ENCODE measurements at regions not wholly inside any gene's neighbourhood (a gene's known extent, or its start where the extent isn't known, plus 50 kb on each side); places are given as distances from the start of the nearest gene placed in this dataset.

GRCh38 chr6:66993272-66993671, 1286.2 kb upstream of the EYS start:
- ChIA-PET CTCF (no interaction called here), POLR2A (no interaction called here)
- Histone ChIP-seq H3K9me3 (ENCODE audit: control insufficient read depth, insufficient read depth, low read depth, low read length) (no peaks in the 10 kb centered on the region), H3K27ac (ENCODE audit: extremely low read depth, low read depth, low read length) (no peak overlapping the region), H3K36me3 (ENCODE audit: control insufficient read depth in 2 of 2, insufficient read depth in 1 of 2, low read length in 2 of 2) (no peaks in the 10 kb centered on the region), H3K4me1 (ENCODE audit: control insufficient read depth, insufficient read depth, low read length) (no peaks in the 10 kb centered on the region), H3K4me3 (ENCODE audit: low read depth, low read length) (no peak overlapping the region)
- TF ChIP-seq ZBTB8A (tag by site-specific recombination; IDR thresholded peaks at IDR 0.05) (no peak), ZNF121 (tag by site-specific recombination; IDR thresholded peaks at IDR 0.05) (no peak), ZFHX2 (tag by site-specific recombination; conservative IDR thresholded peaks at IDR 0.05) (no peak), ZNF24 (tag by site-specific recombination; IDR thresholded peaks at IDR 0.05) (no peak)

DNA sequence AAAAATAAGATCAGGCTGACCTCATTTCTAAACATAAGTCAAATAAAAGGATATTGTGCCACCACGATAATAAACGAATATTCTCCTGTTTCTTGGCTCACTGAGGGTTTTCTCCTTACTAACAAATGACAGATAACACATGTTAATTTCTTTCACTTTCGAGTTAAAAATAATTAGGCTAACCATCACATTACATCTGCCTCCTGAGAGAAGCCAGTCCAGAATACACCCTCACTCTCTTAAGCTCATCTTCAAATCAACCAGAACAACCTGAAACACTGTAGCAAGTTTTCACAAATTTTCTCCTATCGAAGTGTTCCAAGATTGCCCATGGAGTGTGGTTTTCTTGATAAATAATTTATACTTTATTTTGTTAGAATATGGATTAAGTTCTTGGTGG, 1285.6 kb upstream of the EYS start:
- H3K36me3 ChIP-seq (ENCODE audit: control insufficient read depth in 2 of 2, insufficient read depth in 1 of 2, low read length in 2 of 2), result no peaks in the 10 kb centered on the region
- H3K4me1 ChIP-seq (ENCODE audit: control insufficient read depth, insufficient read depth, low read length), result no peaks in the 10 kb centered on the region
- ChIA-PET CTCF (no interaction called here), POLR2A (no interaction called here)
- no peaks in the 10 kb centered on the region for H3K9me3 ChIP-seq (ENCODE audit: control insufficient read depth, insufficient read depth, low read depth, low read length)
- TF ChIP-seq ZNF76 (tag by site-specific recombination; IDR thresholded peaks at IDR 0.05; ENCODE audit: borderline replicate concordance, low read depth), result no peak
- no peak for TF ChIP-seq KLF7 (tag by site-specific recombination; IDR thresholded peaks at IDR 0.05; ENCODE audit: borderline replicate concordance)
- TF ChIP-seq HOXA7 (CRISPR knock-in tag; IDR thresholded peaks at IDR 0.05; ENCODE audit: borderline replicate concordance), result no peak
- no peak for TF ChIP-seq ZSCAN23 (tag by site-specific recombination; IDR thresholded peaks at IDR 0.05)
- no peak for TF ChIP-seq ZNF518A (tag by site-specific recombination; conservative IDR thresholded peaks at IDR 0.05; ENCODE audit: low read depth)
- no peak for TF ChIP-seq SCRT2 (tag by site-specific recombination; IDR thresholded peaks at IDR 0.05)
- TF ChIP-seq ZNF248 (tag by site-specific recombination; IDR thresholded peaks at IDR 0.05), result no peak
- TF ChIP-seq PRDM4 (tag by site-specific recombination; IDR thresholded peaks at IDR 0.05), result no peak
- no peak for TF ChIP-seq ZNF768 (tag by site-specific recombination; IDR thresholded peaks at IDR 0.05)
- TF ChIP-seq KLF10 (tag by site-specific recombination; IDR thresholded peaks at IDR 0.05), result no peak
- H3K27ac ChIP-seq (ENCODE audit: extremely low read depth, low read depth, low read length), result no peak overlapping the region
- H3K4me3 ChIP-seq (ENCODE audit: low read depth, low read length), result no peak overlapping the region

DNA sequence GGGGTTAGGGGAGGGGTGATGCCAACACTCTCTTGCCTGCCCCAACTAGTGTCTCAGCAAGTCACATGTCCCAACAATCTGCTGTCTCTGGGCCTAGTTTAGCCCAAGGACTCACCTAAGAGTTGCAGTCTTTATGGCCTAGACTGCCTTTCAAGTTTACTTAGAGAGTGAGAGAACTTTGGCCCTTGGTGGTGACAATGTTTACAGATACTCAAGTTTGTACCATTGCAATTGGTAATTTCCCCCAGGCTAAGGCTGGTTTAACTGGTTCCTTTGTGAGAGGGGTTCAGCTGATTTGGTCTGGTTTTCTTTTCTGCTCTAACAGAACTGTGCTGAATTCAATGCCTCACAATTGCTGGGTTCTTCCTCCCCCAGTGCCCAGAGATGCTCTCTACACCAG, 1279.9 kb upstream of the EYS start:
- Histone ChIP-seq H3K36me3 (ENCODE audit: control insufficient read depth in 2 of 2, insufficient read depth in 1 of 2, low read length in 2 of 2) (no peaks in the 10 kb centered on the region), H3K27ac (ENCODE audit: extremely low read depth, low read depth, low read length) (no peak overlapping the region), H3K9me3 (ENCODE audit: control insufficient read depth, insufficient read depth, low read depth, low read length) (no peaks in the 10 kb centered on the region), H3K4me1 (ENCODE audit: control insufficient read depth, insufficient read depth, low read length) (no peaks in the 10 kb centered on the region), H3K4me3 (ENCODE audit: low read depth, low read length) (no peak overlapping the region)
- POLR2A ChIA-PET, result no interaction called here
- CTCF ChIA-PET, result no interaction called here
- TF ChIP-seq PBX3 (CRISPR knock-in tag; IDR thresholded peaks at IDR 0.05), result no peak
- TF ChIP-seq ZFP69B (tag by site-specific recombination; IDR thresholded peaks at IDR 0.05), result no peak
- no peak for TF ChIP-seq ZNF48 (tag by site-specific recombination; IDR thresholded peaks at IDR 0.05)
- no peak for TF ChIP-seq YY2 (tag by site-specific recombination; IDR thresholded peaks at IDR 0.05)
- no peak for TF ChIP-seq ZNF626 (tag by site-specific recombination; IDR thresholded peaks at IDR 0.05)
- no peak for TF ChIP-seq ZSCAN23 (tag by site-specific recombination; IDR thresholded peaks at IDR 0.05)
- TF ChIP-seq SALL2 (tag by site-specific recombination; IDR thresholded peaks at IDR 0.05; ENCODE audit: borderline replicate concordance), result no peak
- TF ChIP-seq SP3 (tag by site-specific recombination; IDR thresholded peaks at IDR 0.05), result no peak
- TF ChIP-seq ZNF624 (tag by site-specific recombination; IDR thresholded peaks at IDR 0.05), result no peak
- no peak for TF ChIP-seq PRDM6 (tag by site-specific recombination; IDR thresholded peaks at IDR 0.05)

Measured in HEK293 (cell line).